ENCODE measurements at regions not wholly inside any gene's neighbourhood (a gene's known extent, or its start where the extent isn't known, plus 50 kb on each side); places are given as distances from the start of the nearest gene placed in this dataset.

DNA sequence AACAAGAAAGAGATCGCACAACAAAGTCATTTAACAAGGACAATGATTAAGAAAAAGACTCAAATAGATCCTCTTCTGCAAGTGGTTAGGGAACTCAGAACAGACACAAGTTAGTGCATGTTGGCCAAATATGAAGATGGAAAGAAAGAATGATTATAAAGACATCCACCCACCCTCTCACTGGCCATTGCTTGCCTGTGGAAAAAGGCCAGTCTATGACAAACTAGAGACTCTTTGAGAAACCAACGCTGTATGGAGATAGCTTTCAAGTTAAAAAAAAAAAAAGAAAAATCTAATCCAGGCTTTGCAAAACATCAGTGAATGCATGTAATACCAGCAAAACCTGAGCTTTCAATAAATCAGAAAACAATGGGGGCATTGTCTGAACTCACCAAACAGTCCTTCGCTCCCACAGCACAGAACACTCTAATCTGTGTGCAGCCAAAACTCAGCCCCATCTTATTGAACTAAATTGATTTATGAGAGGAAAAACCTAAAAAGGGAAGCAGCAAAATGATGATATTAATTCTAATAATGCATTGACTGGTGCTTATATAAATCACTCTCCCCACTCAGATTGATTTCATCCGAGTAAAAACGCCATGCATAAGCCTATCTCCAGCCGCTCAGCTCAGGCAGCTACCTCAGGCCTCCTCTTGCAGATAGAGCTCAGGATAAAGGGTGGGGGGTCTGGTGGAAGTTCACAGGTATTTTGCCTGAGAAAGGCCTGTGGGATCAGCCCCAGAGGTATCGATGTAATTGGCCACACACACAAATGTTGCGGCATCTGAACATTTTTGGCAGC, 547.1 kb downstream of the CCDC171 start:
- no peak for DNase-seq

DNA sequence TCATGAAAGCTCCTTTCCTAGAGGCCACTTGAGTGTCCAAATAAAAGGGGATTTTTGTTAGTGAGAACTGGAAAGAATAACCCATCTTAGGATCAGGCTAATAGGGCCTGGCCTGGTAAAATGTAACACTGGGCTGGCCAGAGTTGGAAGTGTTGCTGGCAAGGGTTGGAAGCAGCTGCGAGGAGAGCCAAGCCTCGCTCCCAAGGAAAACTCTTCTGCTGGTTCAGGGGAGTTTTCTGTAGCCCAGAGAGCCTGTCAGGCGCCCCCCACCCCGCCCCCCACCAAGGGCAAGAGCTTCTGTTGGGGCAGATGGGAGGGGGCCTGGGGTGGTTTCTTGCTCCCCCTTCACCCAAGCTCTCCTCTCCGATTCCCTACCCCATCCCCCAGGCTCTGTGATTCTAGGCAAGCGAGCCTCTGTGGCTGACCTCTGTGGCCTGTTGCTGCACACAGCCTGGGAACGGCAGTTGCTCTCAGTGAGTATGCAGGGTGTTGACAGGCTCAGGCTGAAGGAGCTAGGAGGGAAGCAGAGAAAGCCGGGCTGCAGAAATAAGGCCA, 547.8 kb downstream of the CCDC171 start:
- DNase-seq = no peak

DNA sequence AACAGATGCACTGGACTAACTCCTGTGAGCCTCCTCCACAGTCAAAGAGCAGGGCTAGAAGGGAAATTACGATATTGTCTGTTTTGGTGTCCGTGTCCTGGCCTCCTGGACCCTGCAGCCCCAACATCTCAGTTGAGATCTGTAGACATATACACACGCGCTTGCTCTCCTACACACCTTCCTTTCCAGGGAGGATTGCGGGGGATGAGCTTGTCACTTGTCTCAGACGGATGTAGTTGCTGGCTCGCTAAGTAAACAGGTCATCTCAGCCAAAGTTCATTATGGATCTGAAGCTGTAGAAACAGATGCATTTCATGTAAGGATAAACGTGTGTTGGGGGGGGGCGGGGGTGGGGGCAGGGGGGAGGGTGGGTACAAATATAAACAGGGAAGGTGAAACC, 549.3 kb downstream of the CCDC171 start:
- DNase-seq = no peak

DNA sequence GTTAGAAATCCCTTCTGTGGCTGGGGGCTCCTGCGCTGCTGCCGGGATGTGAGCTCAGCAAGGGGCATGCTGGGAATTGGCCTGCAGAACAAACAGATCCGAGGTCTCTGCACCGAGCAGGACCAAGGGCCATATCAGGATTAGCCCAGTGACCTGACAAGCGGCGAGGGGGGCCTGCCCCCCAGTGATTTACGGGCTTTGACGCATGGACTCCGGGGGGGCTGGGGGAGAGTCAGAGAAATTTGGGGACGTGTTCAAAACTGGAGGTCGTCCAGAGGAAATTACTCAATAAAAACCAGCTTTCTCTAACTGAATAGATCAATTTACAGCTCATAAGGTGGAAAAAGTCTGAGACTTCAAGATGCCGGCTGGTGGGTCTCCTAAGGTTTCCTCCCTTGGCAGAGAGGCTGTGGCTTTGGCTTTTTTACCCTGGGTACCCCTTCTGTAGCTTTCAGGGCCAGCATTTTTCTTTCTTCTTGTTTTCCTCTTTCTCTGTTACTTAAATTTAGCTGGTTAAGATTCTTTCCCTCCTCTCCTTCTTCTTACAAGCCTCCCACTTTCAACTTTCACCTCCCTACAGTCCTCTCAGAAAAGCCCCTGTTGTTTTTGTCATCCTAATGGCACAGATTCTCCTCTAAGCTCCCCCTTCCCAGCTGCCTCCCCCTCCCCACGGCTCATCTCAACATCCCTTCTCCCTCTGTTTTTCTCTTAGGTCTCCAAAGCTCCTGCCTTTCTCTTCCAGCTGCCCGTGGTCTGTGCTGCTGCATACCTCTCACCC, 551.0 kb downstream of the CCDC171 start:
- no peak for DNase-seq

DNA sequence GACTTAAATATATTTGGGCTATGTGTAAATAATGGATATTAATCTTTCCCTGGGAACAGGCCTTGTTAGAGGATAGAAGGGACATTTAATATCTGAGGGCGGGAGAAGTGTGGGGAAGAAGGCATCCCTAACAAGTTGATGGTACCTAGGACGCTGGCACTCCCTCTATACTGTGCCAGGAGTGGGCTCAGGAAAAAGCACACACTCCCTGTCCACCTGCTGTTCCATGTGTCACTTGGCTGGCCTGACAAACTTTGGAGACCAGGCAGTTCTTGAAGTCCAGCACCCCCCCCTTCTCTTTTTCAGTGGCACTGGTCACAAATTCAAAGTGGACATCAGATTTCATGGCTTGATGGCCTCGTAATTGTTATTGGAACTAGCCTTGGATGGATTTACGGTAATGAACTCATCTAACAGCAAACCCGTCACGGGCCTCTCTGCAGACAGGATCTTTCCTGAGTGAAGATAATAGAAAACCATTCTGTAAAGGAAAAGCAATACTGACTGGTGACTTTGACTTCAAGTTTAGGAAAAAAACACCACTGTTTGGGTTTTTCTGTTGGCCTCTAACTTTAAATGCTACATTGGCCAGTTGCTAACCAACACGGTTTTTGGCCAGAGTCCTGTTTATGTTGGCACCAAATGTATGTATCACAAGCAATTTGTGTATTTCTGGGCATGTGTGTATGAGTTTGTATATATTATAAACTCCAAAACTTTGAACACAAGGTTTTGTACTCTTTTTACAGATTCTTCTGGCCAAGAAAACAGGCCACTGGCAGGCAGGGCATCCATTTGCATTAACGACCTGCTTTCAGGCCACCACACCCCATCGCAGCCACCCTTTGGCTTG, 552.6 kb downstream of the CCDC171 start:
- no peak for DNase-seq

DNA sequence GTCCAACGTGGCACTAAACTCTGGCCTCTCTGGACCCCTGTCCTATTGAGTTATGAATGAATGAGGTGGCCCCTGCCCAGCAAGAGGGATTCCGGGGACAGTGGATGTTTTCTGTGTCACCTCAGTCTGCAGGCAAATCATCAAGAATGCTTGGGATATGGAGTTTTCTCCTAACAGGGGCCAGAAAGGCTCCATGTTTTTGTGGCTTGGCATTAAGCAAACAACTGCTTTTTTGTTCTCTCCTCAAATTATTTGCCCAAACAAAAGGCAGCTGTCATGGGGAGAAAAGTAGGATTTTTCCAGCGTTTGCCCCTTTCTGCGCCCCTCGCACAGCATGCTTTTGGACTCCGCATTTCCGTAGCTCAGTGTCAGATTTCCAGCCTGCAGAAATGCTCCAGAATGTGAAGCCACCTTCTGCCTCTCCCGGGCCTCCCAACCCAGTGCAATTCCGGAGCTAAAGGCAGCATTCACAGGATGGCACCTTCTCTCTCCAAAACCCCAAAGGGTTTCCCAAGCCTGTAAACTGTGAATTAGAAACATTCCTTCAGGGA, 553.3 kb downstream of the CCDC171 start:
- DNase-seq = no peak

DNA sequence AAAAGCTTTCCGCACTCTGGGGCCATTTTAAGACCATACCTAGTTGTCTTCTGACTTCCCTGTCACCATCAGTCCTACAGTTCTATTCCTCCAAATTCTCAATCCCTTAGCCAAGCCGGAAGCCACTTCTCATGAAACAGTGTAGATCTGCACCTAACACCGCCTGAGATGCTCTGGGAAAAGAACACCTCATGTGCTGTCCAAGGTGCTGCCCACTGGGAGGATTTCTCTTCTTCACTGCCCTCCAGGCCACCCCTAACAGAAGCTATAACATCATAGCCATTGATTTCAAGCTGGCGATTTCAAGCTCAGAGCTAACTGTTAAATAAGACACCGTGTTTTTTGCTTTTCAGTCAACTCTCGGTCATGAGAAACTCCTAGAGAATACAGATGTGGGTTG, 559.3 kb downstream of the CCDC171 start:
- no peak for DNase-seq

DNA sequence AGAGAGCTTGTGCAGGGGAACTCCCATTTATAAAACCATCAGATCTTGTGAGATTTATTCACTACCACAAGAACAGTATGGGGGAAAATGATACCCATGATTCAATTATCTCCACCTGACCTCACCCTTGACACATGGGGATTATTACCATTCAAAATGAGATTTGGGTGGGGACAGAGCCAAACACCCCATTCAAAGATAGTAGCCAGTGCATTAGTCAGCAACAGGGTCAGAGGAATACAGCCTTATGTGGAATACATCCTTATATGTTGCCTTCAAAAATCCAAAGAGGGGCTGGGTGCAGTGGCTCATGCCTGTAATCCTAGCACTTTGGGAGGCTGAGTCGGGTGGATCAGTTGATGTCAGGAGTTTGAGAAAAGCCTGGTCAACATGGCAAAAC, 563.2 kb downstream of the CCDC171 start:
- DNase-seq = no peak

DNA sequence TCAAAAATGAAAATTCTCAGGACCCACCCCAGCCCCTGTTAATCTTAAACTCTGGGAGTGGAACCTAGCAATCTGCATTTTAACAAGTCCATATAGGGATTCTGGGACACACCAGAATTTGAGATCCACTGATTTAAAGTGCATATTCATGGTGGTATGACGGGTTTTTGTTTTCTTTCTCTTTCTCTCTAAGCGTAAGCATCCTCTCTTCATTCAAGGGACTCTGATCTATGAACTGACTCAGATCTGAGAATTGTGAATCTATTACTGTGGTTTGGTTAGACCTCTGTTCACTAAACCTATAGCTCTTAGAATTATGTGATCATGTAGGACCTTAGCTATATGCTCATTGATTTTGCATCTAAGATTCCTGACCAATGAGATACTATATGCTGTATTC, 565.2 kb downstream of the CCDC171 start:
- no peak for DNase-seq

DNA sequence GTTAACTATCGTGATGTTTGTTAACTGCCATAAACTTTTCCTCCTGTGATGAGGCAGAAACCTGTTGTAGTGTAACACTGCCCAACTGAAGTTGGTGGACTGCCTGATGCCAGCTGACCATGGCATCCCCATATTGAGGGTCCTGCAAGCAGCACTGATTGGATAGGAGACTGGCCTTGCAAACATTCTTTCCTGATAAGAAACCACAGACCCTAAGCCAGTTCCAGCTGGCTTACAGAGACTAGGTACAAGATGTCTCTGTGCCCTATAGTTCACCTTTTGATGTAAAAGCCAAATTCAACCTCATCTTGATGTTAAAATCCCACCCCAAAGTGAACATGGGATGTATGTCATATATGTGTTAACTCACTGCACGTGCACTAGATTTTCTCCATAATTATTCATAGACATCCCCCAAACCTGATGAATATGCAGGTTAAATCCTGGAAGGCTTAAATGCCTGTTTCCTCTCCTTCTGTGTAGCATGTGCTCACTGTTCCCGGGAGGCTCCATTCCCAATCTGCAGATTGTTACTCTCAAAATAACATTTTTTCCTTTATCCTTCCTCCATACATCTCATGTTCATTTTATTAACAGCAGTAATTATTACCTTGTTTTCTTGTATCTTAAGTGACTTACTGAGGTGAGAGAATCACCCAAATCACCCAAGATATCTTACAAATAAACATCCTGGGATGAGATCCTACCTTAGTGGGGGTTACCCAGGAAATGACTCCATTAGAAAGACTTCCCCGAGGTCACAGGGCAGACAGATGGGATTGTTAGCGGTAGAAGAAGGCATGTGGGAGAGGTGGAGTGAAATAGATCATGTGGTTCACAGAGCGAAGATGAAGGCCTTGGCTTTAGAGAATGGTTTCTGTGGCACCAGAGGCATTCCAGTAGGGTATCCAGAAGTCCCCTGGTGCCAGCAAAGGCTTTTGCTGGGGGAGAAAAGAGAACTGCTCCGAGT, 566.7 kb downstream of the CCDC171 start:
- DNase-seq = no peak

DNA sequence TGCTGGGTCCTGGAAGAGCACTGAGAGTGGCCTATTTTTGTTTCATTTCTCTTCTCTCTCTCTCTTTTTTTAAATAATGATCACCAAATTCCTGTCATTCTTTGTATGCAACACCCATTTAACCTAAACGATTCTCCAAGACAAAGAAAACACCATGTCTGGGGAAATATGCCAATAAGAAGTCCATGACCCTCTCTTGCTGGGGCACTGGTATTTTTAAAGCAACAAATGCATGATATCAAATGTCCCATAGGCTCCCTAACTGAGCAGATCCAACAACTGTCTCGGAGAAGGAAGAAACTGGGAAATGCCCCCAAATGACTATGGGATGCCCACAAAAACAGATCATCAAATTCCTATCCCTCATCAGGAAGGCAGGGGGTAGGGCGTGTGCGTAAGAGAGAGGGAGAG, 567.4 kb downstream of the CCDC171 start:
- no peak for DNase-seq

DNA sequence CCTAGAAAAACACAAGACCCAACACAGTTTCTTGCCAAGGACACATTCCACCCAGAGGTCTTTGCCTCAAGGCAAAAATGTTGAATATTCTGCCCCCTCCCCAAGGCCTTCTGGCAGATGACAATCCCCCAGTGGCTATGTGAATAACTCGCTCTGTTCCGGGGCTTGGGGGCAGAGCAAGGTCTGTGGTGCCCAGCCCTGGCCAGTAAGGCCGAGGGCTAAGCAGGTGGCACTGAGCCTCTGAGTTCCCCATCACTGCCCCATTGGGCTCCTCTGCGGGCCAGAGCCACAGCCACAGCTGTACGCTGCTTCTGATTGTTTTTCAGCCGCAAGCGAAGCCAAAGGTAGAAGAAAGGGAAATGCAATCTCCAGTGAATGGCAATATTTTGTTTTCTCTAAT, 567.9 kb downstream of the CCDC171 start:
- DNase-seq = no peak

DNA sequence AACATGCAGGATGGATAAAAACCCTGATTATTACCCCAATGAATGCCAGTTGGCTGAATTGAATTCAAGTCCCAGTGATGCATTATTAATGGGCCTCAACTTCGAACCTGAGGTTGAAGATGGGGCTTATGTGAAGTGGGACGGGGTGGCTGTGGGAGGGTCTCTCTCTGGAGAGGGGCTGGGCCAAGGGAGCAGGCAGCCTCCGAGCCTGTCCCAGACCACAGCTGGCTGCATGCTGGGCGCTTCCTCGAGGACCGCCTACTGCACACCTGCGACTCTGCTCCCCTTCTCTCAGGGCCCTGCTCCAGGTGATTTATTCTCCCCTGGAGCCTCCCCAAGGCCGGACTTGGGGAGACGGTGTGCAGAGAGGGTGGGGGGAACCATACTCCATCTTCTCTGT, 568.3 kb downstream of the CCDC171 start:
- DNase-seq = no peak

DNA sequence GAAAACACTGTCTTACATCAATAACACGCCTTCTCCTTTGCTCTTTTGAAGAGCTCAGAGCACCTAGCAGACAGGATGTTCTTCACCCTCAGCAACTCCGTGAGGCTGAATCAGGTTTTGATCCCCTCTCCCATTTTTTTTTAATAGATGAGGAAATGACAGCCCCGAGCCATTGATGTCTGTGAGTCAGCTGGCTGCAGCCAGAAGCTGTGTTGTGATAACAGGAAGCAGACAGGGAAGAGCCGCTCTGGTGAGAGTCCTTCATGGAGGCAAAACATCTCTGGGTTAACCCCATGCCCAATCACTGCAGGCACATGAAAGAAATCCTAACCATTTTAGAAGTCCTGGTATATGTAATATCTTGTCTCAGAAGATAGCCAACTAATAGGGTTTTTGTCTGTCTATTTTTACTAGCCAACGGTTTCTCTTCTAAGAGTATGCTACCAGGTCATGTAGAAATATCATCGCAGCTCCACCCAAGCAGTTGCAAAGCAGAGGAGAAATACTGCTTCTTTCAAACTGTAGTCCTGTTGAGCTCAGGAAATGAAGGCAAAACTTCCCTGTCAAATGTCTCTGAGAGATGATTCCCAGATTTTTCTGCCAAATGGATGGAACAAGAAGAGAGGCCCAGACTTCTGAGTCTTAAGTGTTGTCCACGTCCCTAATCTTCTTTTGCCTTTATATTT, 568.9 kb downstream of the CCDC171 start:
- no peak for DNase-seq

DNA sequence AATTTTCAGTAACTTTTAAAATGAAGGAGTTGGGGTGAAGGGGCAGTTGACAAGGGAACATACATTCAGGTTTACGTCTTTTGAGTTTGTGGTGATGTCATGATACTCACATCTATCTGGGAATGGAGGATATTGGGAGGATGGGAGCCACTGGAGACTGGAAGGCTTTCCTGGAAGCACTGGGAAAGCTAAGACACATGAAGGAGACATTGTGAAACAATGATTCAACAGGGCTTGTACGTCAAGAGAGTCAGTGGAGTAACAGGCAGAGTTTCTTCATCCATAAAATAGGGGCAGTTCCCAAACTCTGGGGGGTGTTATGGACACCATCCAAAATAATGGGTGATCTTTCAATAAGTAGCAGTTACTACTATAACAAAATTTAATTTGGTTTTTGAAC, 572.8 kb downstream of the CCDC171 start:
- no peak for DNase-seq

DNA sequence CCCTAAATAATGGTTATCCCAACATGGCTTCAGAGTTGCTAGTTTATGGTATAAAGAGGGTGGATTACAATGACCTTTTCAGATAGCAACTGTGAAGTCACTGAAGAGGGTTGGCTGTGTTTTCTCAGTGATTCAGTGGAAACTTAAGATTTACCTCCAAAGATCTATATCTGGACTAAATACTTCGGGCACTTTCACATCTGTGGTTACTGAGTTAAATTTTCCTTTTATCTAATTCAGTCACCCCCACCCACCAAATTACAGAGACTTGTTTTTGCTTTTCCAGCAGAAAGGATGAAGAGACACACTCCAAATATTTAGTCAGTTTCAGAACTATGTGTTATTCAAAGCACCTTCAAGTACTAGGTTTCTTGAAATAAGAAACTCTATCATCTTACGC, 573.2 kb downstream of the CCDC171 start:
- DNase-seq = no peak

DNA sequence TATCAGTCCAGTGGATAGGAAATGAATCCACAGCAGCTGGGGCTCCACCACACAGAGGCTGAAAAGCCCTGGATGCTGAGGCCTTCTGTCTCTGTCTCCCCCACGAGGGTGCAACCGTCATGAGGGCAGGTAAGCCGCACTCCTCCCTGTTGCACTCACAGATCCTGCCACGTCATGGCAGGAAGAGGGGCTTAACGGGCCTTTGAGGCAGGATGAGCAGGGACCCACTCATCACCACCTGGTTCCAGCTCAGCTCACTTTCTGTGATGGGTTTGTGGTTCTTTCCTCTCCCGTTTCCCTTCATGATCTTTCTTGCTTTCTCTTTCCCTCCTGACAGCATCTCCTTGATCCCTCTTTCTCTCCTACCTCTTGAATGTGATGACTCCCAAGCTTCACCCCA, 575.2 kb downstream of the CCDC171 start:
- DNase-seq = no peak

DNA sequence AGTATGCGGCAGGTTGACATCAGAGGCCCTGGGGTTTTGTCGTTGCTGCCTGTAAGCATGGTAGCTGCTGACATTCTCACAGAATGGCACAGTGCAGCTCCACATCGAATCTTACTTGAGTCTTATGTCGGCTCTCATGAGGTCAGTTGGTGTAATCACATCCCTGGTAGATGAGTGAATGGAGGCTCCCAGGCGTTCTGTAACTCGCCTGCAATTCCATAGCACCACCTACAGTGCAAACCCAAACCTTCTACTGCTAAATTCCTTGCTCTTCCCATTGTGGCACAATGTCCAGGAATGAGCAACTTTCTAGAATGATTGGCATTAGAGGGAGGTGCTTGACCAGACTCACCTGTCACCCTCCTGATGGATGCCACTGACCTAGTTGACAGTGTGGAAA, 578.4 kb downstream of the CCDC171 start:
- DNase-seq = no peak

DNA sequence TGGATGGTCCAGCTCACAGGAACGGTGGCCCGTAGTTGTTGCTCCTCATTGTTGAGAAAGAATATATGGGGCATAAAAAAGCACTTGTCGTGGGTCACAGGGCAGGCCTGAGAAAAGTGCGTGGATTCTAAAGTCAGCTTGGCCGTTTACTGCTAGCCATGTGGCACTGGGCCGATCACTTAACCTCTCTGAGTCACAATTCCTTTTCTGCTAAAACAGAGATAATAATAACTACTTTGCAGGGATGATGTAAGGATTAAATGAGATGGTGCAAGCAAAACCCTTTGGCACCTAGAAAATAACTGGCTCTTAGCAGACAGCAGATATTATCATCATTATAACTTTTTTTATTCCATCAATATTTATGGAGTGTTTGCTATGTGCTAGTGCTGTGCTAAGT, 579.7 kb downstream of the CCDC171 start:
- DNase-seq = no peak

DNA sequence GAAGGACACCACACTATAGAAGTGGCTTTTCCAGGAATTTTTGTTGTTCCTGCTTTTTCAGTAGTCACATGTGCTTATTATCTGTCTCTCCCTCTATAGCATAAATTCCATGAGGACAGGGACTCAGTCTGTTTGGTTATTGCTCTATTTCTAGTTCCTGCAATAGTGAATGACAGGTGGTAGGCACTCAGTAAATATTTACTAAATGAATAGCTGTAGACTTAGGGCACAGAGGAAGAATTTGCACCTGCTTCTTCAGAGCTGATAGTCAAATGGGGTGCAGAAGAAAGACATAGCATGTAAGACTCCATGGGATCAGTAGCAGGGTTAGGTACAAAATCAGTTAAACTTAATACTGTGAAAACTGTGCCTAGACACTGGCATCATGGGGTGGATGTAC, 580.2 kb downstream of the CCDC171 start:
- DNase-seq = no peak
